ENCODE measurements at regions not wholly inside any gene's neighbourhood (a gene's known extent, or its start where the extent isn't known, plus 50 kb on each side); places are given as distances from the start of the nearest gene placed in this dataset.
"Not testable (repeated sequence)": the region's sequence is repeated elsewhere in the genome, so short reads cannot be mapped to it uniquely, and the experiment has no call there.

GRCh38 chr6:14235653-14236356, 118.2 kb downstream of the CD83 start:
- no peak for TF ChIP-seq CTCF (IDR thresholded peaks at IDR 0.05; ENCODE audit: low read depth, low read length, missing control alignments)
- no peak for DNase-seq
- Histone ChIP-seq H3K4me3 (ENCODE audit: low read depth, low read length) (no peak overlapping the region), H3K27me3 (replicated peaks) (no peaks in the 10 kb centered on the region), H3K27ac (no peak overlapping the region), H3K36me3 (replicated peaks) (no peaks in the 10 kb centered on the region)
- in situ Hi-C loops (cut with HindIII; ENCODE audit: low pct_ligation_motif_present, low sequenced_read_pairs) = no loop called here

GRCh38 chr6:14239097-14239496, 121.5 kb downstream of the CD83 start:
- H3K36me3 ChIP-seq (replicated peaks) = no peaks in the 10 kb centered on the region

GRCh38 chr6:14240411-14241166, 123.0 kb downstream of the CD83 start:
- no peak for TF ChIP-seq CTCF (IDR thresholded peaks at IDR 0.05; ENCODE audit: low read depth, low read length, missing control alignments)
- no peak overlapping the region for H3K4me3 ChIP-seq (ENCODE audit: low read depth, low read length)
- H3K27me3 ChIP-seq (replicated peaks) = no peaks in the 10 kb centered on the region
- no peaks in the 10 kb centered on the region for H3K36me3 ChIP-seq (replicated peaks)
- H3K27ac ChIP-seq = no peak overlapping the region
- in situ Hi-C loops (cut with HindIII; ENCODE audit: low pct_ligation_motif_present, low sequenced_read_pairs) = no loop called here
- DNase-seq = no peak

More at GRCh38 chr6:14239097-14239496, 121.5 kb downstream of the CD83 start:
- no peaks in the 10 kb centered on the region for H3K27me3 ChIP-seq (replicated peaks)
- no peak for TF ChIP-seq CTCF (IDR thresholded peaks at IDR 0.05; ENCODE audit: low read depth, low read length, missing control alignments)
- in situ Hi-C loops (cut with HindIII; ENCODE audit: low pct_ligation_motif_present, low sequenced_read_pairs) = no loop called here
- no peak for DNase-seq
- H3K4me3 ChIP-seq (ENCODE audit: low read depth, low read length) = no peak overlapping the region
- no peak overlapping the region for H3K27ac ChIP-seq

- H3K27me3 ChIP-seq (replicated peaks) = no peaks in the 10 kb centered on the region
- H3K4me3 ChIP-seq (ENCODE audit: low read depth, low read length) = no peak overlapping the region
- TF ChIP-seq CTCF (IDR thresholded peaks at IDR 0.05; ENCODE audit: low read depth, low read length, missing control alignments) = no peak
- no peak overlapping the region for H3K27ac ChIP-seq
- in situ Hi-C loops (cut with HindIII; ENCODE audit: low pct_ligation_motif_present, low sequenced_read_pairs) = no loop called here
- DNase-seq = no peak
- H3K36me3 ChIP-seq (replicated peaks) = no peaks in the 10 kb centered on the region
Measured at GRCh38 chr6:14241255-14242070, 123.9 kb downstream of the CD83 start.

- H3K36me3 ChIP-seq (replicated peaks); H3K4me3 ChIP-seq (ENCODE audit: low read depth, low read length); DNase-seq; in situ Hi-C loops (cut with HindIII; ENCODE audit: low pct_ligation_motif_present, low sequenced_read_pairs); H3K27ac ChIP-seq; H3K27me3 ChIP-seq (replicated peaks): not testable (repeated sequence)
Measured at GRCh38 chr6:14242912-14243311, 125.3 kb downstream of the CD83 start.

- DNase-seq = no peak
- Histone ChIP-seq H3K36me3 (replicated peaks) (no peaks in the 10 kb centered on the region), H3K27me3 (replicated peaks) (no peaks in the 10 kb centered on the region), H3K4me3 (ENCODE audit: low read depth, low read length) (no peak overlapping the region), H3K27ac (no peak overlapping the region)
- in situ Hi-C loops (cut with HindIII; ENCODE audit: low pct_ligation_motif_present, low sequenced_read_pairs) = no loop called here
- no peak for TF ChIP-seq CTCF (IDR thresholded peaks at IDR 0.05; ENCODE audit: low read depth, low read length, missing control alignments)
Measured at GRCh38 chr6:14243597-14243996, 126.0 kb downstream of the CD83 start.
